M059J (cell line): ENCODE measurements at regions not wholly inside any gene's neighbourhood (a gene's known extent, or its start where the extent isn't known, plus 50 kb on each side); places are given as distances from the start of the nearest gene placed in this dataset.
"Not testable (repeated sequence)": the region's sequence is repeated elsewhere in the genome, so short reads cannot be mapped to it uniquely, and the experiment has no call there.

Experiments used
- DNase-seq: peaks from one replicate; pipeline ENCODE4 v3.0.0-alpha.2; 2012; ENCODE audit warnings: low read depth

DNA sequence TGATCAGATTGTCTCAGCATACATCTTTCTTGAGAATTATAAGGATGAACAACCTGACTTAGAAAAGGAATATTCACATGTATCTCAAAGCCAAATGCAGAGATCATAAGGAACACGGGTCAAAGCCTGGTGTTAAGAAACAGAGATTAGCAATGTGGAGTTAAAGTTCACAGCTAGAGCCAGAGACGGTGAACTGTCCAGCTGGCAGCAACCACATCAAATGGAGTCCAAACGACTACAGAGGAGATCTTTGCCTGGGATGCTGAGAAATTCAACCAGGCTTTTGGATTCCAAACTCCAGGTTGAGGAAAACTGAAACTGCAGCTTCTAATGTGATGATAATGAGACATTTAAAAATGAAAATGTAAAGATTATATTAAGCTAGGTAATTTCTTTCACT lies 939.9 kb upstream of the NXPH2 start:
- DNase-seq, result no peak

- DNase-seq, result no peak
Observed at GRCh38 chr2:139704606-139705005, 924.4 kb upstream of the NXPH2 start.

DNA sequence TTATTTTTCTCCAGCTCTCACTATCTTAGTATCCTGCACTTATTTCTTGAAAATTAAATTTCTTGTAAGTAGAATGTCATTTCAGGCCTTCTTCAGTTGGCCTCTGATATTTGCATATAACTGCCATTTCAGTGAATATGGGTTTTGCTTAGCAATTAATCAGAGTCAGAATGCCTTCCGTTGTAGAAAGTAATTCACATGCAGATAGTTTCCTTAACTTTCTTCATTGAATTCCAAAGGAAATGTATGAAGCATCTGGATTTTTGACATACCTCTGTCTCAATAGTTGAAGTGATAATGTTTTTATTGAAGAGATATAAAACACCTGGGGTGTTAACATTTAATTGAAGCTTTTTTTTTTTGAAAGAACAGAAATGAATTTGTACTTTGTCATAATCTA lies 914.1 kb upstream of the NXPH2 start:
- no peak for DNase-seq

DNA sequence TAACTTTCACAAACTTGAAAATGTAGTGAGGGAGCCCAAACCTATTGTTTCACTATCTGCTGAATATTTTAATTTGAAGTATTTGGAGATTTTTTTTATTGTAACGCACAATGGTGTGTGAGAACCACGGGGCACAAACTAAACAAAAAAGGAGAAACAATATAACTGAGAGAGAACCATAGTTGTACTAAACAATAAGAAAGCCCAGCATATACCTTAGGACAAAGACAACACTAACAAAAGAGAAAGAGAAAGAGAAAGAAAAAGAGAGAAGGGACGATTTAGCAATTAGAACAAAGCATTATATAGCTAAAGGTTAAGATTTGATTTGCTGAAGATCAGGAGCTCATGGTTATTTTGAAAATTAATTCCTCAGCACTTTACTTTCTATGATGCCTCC lies 906.0 kb upstream of the NXPH2 start:
- DNase-seq, result no peak

DNA sequence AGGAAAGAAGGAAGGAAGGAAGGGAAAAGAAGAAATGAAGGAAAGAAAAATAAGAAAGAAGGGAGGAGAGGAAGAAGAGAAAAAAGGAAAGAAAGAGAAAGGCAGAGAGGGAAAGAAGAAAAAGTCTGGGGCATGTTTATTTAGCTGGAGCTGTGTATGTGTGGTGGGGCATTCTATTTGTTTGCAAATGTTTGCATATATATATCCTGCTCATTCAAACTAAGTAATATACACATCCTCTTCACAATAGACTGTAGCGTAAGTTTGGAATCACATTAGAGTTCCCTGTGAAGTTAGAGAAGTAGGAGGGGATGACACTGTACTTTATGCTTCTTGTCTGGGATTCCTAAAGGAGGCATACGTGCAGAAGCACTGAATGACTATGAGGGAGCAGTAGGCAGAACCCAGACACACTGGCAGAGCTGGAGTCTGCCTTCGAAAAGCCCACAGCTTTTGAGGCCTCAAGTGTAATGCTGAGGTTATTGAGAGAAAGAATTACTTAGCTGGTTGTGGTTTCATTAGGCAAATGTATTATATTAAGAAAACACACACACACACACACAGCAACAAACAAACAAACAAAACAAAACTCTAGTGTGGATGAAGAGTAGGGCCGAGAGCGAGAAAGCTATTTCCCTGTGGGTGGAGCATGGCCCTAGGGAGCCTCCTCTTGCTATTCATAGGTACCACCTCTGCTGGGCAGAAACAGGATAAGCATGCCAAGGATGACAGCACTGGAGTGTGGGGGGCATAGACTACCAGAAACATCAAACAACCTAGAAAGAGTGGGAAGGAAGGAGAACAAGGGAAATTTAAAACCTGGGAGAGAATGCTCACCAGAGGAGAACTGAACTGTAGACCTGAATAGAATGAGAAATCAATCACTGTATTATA lies 905.1 kb upstream of the NXPH2 start:
- no peak for DNase-seq

GRCh38 chr2:139684286-139684860 lies 904.2 kb upstream of the NXPH2 start:
- no peak for DNase-seq

DNA sequence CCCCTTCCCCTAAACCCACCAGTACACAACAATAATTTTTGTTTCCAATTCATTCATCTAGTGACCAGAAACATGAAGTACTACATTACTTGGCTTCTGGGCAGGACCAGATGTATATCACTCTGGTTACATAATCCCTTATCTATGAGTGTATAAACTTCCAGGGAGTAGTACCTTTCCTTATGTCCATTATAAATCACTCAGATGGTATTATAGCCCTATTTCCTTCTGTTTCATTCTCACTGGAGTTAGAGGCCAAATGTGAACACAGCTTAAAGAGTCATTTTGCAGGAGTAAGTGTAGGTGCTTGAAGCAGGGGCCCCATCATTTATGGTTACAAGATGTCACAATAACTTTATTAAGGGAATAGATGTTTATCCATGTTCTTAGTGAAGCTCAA lies 894.4 kb upstream of the NXPH2 start:
- DNase-seq, result no peak

DNA sequence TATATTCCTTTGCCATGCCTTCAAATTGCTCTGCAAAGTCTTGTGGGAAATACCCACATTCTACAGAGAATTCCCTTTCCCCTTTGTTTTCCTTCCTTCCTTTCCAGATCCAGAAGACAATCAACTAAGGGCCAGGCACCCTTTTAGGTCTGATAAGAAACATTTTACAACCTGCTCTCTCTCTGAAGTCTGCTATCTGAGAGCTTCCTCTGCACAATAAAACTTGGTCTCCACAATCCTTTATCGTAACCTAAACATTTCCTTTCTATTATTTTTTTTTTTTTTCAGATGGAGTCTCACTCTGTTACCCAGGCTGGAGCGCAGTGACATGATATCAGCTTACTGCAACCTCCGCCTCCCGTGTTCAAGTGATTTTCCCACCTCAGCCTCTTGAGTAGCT lies 893.3 kb upstream of the NXPH2 start:
- DNase-seq, result not testable (repeated sequence)

DNA sequence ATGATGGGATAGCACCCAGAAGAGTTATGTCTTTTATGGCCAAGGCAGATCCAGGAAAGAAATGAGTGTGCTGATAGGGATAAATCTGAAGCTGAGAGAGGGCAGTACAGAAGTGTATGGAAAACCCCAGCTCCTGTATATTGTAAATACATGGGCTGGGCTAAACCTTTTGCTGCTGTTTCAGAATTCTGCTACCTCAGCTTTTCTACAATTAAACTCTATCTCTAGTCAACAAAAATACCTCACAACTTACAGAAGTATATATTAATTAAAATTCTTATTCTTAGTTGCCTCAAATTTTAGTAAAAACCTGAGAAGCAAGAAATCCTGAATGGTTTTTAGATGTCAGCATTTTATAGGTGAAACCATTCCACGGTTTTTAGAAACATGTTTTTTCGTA lies 889.5 kb upstream of the NXPH2 start:
- no peak for DNase-seq

- no peak for DNase-seq
Observed at GRCh38 chr2:139652385-139652784, 872.2 kb upstream of the NXPH2 start.

DNA sequence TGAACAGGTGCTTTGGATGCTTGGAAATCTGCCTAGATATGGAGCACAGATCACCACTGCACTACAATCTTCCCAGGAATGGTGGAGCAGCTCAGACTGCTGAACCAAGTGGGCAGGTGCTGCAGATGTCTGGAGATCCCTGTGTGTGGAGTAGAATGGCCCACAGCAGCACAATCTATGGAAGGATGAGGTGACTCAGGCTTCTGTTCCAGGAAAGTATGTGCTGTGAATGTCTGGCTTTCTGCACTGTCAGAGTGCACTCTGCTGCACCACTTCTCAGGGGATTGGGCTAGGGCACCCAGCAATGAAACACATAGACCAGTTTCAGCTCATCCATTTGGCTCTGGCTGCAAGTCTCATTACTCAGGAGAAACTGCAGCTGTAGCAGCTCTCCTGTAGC lies 865.4 kb upstream of the NXPH2 start:
- no peak for DNase-seq

DNA sequence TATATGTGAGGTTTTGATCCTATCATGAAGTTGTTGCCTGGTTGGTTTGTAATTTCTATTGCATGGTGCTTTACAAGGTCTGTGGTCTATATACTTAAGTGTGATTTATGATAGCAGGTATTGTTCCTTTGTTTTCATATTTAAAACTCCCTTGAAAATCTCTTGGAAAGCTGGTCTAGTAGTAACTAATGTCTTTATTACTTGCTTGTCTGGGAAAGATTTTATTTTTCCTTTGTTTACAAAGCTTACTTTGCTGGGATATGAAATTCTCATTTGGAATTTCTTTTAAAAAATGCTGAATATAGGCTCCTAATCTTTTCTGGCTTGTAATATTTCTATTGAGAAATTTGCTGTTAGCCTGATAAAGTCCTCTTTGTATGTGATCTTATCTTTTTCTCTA lies 862.9 kb upstream of the NXPH2 start:
- DNase-seq, result no peak

- DNase-seq, result no peak
Observed at GRCh38 chr2:139631966-139632365, 851.8 kb upstream of the NXPH2 start.

- DNase-seq, result no peak
Observed at GRCh38 chr2:139628931-139629330, 848.7 kb upstream of the NXPH2 start.

DNA sequence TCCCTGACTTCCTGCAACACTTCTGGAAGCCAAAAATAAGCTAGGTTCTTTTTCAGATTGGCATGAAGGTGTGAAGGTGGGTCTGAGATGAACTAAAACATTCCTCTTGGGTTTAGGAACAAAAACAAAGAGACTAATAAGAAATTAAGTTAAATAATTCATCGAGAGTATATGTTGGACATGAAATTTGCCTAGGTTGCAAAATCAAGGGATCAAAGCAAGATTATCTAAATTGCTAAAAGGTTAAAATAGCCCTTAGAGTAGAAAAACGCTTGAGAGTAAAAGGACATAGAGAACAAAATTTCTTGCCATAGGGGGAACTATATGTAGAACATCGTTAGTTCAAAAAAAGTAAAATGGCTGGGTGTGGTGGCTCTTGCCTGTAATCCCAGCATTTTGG lies 845.9 kb upstream of the NXPH2 start:
- no peak for DNase-seq

DNA sequence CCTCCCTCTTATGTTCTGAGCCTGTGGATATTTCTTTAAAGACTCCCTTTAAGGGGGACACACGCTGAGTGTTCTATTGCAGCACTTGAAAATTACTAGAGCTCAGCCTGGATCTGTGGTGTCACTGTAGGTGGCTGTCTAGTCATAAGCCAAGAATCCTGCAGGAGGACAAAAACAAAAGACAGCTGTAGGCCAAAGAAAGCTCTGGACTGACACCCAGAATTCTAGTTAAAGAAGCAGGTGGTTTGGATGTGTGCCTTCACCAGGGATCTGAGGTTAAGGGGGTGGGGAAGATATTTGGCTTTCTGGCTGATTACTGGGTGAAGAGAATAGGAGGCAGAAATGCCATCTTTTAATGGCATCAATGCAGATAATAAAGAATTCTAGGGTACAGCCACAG lies 842.5 kb upstream of the NXPH2 start:
- no peak for DNase-seq

GRCh38 chr2:139617747-139618146 lies 837.6 kb upstream of the NXPH2 start:
- DNase-seq, result no peak

GRCh38 chr2:139613264-139613663 lies 833.1 kb upstream of the NXPH2 start:
- DNase-seq, result no peak

DNA sequence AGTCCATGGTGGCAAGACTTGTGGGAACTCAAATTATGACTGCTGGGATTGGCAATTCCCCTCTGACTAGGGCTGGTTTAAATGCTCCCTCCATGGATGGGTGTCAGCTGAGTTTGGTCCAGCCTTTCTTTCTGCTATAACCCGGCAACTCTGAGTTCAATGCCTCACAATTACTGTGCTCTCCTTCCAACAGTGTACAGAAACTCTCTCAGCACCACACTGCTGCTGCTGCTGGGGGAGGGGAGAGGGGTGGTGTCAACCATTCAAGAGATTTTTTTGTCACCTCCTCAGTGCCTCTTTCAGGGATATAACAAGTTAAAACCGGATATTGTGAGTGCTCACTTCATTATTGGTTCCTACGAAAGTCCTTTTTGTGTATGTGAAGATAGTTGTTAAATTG lies 830.3 kb upstream of the NXPH2 start:
- DNase-seq, result no peak

DNA sequence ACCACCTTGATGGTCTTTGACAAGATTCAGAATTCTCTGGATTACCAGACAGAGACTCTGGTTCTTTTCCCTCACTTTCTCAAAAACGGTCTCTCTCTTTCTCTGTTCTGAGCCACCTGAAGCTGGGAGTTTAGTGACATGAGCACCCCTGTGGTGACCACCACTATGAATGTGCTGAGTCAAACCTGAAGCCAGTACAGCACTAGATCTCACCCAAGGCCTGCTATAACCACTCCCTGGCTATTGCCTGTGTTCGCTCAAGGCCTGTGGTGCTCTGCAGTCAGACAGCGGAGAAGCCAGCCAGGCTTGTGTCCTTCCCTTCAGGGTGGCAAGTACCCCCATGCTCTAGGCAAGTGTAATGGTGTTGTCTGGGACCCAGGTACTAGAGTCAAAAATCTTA lies 828.9 kb upstream of the NXPH2 start:
- no peak for DNase-seq

DNA sequence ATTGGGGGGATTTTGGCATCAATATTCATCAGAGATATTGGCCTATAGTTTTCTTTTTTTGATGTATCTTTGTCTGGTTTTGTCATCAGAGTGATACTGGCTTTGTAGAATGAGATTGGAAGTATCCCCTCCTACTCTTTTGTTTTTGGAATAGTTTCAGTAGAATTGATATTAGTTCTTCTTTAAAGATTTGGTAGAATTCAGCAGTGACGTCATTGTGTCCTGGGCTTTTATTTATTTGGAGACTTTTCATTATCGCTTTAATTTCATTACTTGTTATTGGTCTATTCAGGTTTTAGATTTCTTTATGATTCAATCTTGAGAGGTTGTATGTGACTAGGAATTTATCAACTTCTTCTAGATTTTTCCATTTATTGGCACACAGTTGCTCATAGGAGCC lies 825.5 kb upstream of the NXPH2 start:
- DNase-seq, result no peak

GRCh38 chr2:139600166-139600565 lies 820.0 kb upstream of the NXPH2 start:
- no peak for DNase-seq

GRCh38 chr2:139585101-139585500 lies 804.9 kb upstream of the NXPH2 start:
- DNase-seq, result no peak

- DNase-seq, result no peak
Observed at GRCh38 chr2:139574371-139574770, 794.2 kb upstream of the NXPH2 start.
